ENCODE measurements at regions not wholly inside any gene's neighbourhood (a gene's known extent, or its start where the extent isn't known, plus 50 kb on each side); places are given as distances from the start of the nearest gene placed in this dataset.
A peak's percentile ranks its signal among the peaks of the same experiment; 100 is the strongest.

DNA sequence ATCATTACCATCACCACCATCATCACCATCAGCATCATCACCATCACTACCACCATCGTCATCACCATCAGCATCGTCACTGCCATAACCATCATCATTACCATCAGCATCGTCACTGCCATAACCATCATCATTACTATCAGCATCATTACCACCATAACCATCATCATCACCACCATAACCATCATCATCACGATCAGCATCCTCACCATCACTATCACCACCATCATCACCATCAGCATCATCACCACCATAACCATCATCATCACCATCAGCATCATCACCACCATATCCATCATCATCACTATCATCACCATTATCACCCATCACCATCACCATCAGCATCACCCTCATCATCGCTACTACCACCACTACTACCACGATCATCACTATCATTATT is 493.9 kb upstream of the TBX3 start:
- no peak overlapping the region for H3K4me2 ChIP-seq (ENCODE audit: insufficient read depth in 1 of 2, low read depth in 2 of 2, low read length in 2 of 2)
- ChIA-PET CTCF (ENCODE audit: partially characterized antibody) (no interaction called here), POLR2A (ENCODE audit: partially characterized antibody) (no interaction called here)
- TF ChIP-seq SUZ12 (IDR thresholded peaks at IDR 0.05; ENCODE audit: low read length) (no peak), MAFK (IDR thresholded peaks at IDR 0.05; ENCODE audit: low read depth, low read length) (no peak), CREB1 (IDR thresholded peaks at IDR 0.05) (no peak), CBX8 (IDR thresholded peaks at IDR 0.05; ENCODE audit: borderline replicate concordance, low read depth, low read length) (no peak), SIN3A (conservative IDR thresholded peaks at IDR 0.05 in 1 of 2, IDR thresholded peaks at IDR 0.05 in 1 of 2; ENCODE audit: low read depth in 1 of 2, low read length in 2 of 2) (no peak), KDM4A (IDR thresholded peaks at IDR 0.05; ENCODE audit: low read depth, low read length, severe bottlenecking) (no peak), RAD21 (IDR thresholded peaks at IDR 0.05 in 1 of 2, conservative IDR thresholded peaks at IDR 0.05 in 1 of 2; ENCODE audit: low read depth in 2 of 2, low read length in 2 of 2) (no peak), EGR1 (IDR thresholded peaks at IDR 0.05; ENCODE audit: borderline replicate concordance, low read depth, low read length) (no peak), JUN (IDR thresholded peaks at IDR 0.05; ENCODE audit: low read depth, low read length) (no peak), GTF2F1 (IDR thresholded peaks at IDR 0.05; ENCODE audit: borderline replicate concordance, low read depth, low read length) (no peak), FOSL1 (IDR thresholded peaks at IDR 0.05; ENCODE audit: insufficient read depth, low read depth, low read length) (no peak), SRF (IDR thresholded peaks at IDR 0.05; ENCODE audit: low read depth, low read length) (no peak), RBBP5 (IDR thresholded peaks at IDR 0.05; ENCODE audit: borderline replicate concordance, low read depth, low read length) (no peak)
- TF ChIP-seq, protein P1, sequence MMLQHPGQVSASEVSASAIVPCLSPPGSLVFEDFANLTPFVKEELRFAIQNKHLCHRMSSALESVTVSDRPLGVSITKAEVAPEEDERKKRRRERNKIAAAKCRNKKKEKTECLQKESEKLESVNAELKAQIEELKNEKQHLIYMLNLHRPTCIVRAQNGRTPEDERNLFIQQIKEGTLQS (IDR thresholded peaks at IDR 0.05; ENCODE audit: insufficient read depth, low read depth, low read length), result no peak

More for the DNA sequence above, 493.9 kb upstream of the TBX3 start:
- Histone ChIP-seq H2BK5ac (ENCODE audit: low read depth, low read length) (no peak overlapping the region), H3K79me2 (ENCODE audit: control insufficient read depth in 1 of 2, insufficient read depth in 2 of 2, low read length in 2 of 2) (no peaks in the 10 kb centered on the region), H3K9ac (replicated peaks in 1 of 4; ENCODE audit: extremely low read depth in 1 of 4, low read depth in 3 of 4, low read length in 3 of 4) (no peak overlapping the region), H4K5ac (ENCODE audit: insufficient read length, low read depth, low read length) (no peak overlapping the region), H3K18ac (ENCODE audit: extremely low read depth, low read length) (no peak overlapping the region), H4K91ac (replicated peaks; ENCODE audit: insufficient read length, low read length) (no peak overlapping the region), H3K27ac (ENCODE audit: low read depth, low read length) (no peak overlapping the region), H3K14ac (ENCODE audit: insufficient read length) (no peak overlapping the region), H4K8ac (ENCODE audit: extremely low read depth, insufficient read depth, low read length) (no peak overlapping the region), H3K9me3 (ENCODE audit: insufficient read depth in 2 of 2, low read depth in 1 of 2, low read length in 1 of 2) (no peaks in the 10 kb centered on the region), H2AK5ac (ENCODE audit: low read depth, low read length) (0 out of 2 replicates have a peak overlapping the region, but pooled peaks have one; percentile 77), H3K79me1 (ENCODE audit: low read depth, low read length) (no peaks in the 10 kb centered on the region), H2BK15ac (ENCODE audit: low read length) (no peak overlapping the region), H3K27me3 (replicated peaks in 1 of 4; ENCODE audit: control insufficient read depth in 3 of 4, extremely low read depth in 1 of 4, insufficient read depth in 3 of 4, low read length in 3 of 4) (no peaks in the 10 kb centered on the region), H2BK12ac (ENCODE audit: low read depth, low read length) (no peak overlapping the region; the same call in 1 of the 2 replicates), H3K23me2 (ENCODE audit: low read depth, low read length) (peaks cover 10% of the 10 kb centered on the region; the same call in 1 of the 2 replicates), H3K4me1 (replicated peaks in 1 of 4; ENCODE audit: control insufficient read depth in 3 of 4, insufficient read depth in 4 of 4, low read length in 3 of 4) (no peaks in the 10 kb centered on the region), H3K4me3 (ENCODE audit: extremely low read depth in 1 of 4, insufficient read depth in 2 of 4, low read depth in 3 of 4, low read length in 4 of 4) (no peak overlapping the region), H3K36me3 (ENCODE audit: control insufficient read depth in 2 of 4, insufficient read depth in 4 of 4, low read length in 3 of 4) (no peaks in the 10 kb centered on the region), H3K56ac (replicated peaks; ENCODE audit: insufficient read length, low read depth, low read length) (peak overlapping the region; percentile 88), H2BK20ac (ENCODE audit: low read length) (no peak overlapping the region), H3K23ac (ENCODE audit: insufficient read length) (no peak overlapping the region), H3K4ac (replicated peaks; ENCODE audit: insufficient read length, low read depth, low read length) (no peak overlapping the region), H4K20me1 (replicated peaks in 1 of 2; ENCODE audit: control insufficient read depth in 1 of 2, insufficient read depth in 2 of 2, low read length in 2 of 2) (peaks cover 0 to 5% of the 10 kb centered on the region in 2 experiments), H2BK120ac (replicated peaks; ENCODE audit: low read depth, low read length) (no peak overlapping the region), H2AFZ (ENCODE audit: low read length) (no peak overlapping the region)
- FAIRE-seq, result no peak
- DNase-seq (ENCODE audit: low read depth in 1 of 2, low spot score in 2 of 2), result no peak
- WGBS, 2 experiments (ENCODE audit: extremely low coverage in 1 of 2, insufficient coverage in 1 of 2, insufficient read length in 1 of 2, insufficient replicate concordance in 2 of 2, low coverage in 1 of 2, low lambda C conversion rate in 2 of 2, missing lambda C conversion rate in 1 of 2), result 88 to 100% methylated on average over 1 to 6 of the region's 6 CpGs

Data from H1 (cell line).